ENCODE measurements at regions not wholly inside any gene's neighbourhood (a gene's known extent, or its start where the extent isn't known, plus 50 kb on each side); places are given as distances from the start of the nearest gene placed in this dataset.

GRCh38 chr5:113917997-113918396 is 404.5 kb downstream of the YTHDC2 start:
- DNase-seq, result no peak

DNA sequence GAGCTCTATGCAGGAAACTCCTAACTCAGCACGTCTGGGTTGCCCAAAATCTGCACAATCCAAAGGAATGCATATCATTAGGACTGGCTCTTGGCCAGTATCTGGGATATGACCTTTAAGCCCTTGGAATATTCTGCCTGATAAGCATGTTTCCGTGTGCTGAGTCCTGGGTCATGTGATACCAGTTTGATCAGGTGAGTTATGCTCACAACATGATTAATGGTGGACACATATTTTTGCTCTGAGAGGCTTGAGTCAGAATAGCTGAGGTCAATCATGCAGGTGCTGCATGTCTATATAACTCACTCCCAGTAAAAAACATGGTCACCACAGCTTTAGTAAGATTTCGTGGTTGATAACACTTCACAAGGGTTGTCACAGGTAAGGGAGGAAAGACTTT is 408.8 kb downstream of the YTHDC2 start:
- no peak for DNase-seq

DNA sequence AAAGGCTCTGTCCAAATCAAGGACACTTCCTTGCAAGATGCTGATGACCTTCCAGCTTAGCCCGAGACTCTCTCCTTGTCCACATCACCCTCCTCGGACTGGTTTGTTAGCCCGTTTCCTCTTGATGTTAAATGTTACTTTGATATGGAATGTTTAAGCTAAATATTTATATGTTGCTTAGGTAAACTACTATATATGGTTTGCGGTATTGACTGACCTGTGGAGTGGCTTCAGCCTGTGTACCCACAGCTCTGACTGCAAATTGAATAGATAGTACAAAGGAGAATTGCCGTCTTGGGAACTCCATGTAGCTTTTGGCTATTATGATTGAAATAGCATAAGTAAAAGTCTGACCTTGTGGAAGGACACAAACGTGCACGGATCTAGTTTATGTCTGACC is 422.0 kb downstream of the YTHDC2 start:
- no peak for DNase-seq

DNA sequence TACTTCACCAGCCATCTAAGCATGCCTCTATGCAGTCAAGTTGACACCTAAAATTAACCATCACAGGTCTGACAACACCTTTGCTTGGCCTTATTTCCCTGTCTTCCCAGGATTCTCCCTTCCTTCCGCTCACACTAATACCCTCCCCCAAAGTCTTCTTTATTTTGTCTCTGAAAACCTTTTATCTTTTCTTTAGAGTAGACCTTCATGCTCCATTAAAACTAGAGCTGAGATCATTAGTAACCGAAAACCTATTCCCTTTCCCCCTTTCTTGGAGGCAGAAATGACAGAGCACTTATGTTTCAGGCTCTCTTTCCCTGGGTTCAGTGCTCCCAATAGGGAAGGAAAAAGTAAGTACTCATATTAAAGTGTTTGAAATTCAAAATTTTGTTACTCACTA is 423.8 kb downstream of the YTHDC2 start:
- DNase-seq, result no peak

DNA sequence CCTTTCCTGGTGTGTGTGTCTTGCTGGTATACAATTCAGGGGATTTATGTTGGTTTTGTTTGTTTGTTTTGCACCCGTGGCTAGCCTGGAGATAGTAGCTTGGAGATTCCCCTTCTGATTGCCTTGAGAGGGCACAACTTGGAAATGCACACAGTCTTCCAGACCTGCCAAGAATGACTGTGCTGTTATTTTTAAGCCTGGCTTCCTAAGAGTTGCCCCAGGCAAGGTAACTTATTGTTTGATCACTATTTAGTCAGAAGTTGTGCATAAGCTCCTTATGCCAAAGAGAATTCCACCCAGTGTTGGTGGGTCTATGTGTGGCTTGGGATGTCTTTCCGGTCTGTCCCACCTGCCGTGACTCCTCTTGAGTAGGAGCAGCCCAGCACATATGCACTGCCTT is 421.9 kb upstream of the KCNN2 start:
- DNase-seq, result no peak

- DNase-seq, result no peak
Observed at GRCh38 chr5:113950186-113950585, 411.7 kb upstream of the KCNN2 start.

DNA sequence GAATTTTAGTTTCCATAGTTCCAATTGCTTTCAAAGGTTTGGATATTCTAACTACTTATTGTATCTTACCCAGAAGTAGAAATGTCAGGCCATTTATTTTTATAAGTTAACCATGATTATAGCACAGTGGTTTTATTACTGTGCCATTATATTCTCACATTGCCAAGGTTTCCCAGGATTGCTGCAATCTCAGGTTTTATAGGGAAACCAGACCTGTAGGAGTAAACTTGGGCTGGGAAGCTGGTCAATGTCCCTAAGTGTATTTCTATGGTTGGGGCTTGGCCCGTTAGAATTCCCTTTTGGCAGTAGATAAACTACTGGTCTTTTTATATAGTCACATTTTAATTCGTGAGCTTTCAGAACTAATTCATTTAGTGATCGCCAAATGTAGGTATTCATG is 396.6 kb upstream of the KCNN2 start:
- no peak for DNase-seq

- DNase-seq, result no peak
Observed at GRCh38 chr5:113969901-113970300, 392.0 kb upstream of the KCNN2 start.

DNA sequence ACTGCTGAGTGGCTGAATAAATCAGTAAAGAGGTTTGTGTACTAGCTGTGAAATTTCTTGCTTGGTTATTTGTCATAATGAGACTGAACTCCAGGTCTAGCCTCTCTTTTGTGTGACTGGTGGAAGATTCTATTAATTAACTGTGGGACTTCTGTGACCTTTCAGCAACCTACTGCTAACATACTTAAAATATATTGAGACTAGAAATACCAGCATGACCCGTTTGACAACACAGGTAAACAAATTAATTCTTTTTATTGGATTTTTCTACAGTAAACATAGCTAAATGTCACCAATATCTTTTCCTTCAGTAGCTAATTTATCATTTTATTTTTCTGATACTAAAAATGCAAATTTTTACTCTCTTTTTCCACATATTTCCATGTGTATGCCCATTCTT is 390.4 kb upstream of the KCNN2 start:
- DNase-seq, result no peak

- no peak for DNase-seq
Observed at GRCh38 chr5:113974976-113975375, 386.9 kb upstream of the KCNN2 start.

DNA sequence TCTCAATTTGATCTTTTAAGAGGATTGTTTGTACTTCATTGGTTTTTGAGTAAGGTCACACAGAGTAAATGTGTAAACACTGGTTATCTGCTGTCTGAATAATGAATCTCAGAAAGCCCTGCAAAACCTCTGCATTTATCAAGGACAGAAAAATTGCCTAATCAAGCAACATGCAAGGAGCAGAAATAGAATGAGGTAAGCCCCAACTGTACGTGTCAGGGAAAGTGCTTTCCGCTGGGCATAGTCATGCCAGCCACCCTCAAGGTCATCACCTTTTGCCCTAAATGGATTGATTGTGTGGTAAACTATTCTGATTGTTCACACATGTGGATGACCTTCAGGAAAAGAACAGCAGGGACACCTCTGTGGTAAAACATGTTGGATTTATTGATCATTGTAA is 376.9 kb upstream of the KCNN2 start:
- no peak for DNase-seq

- no peak for DNase-seq
Observed at GRCh38 chr5:113985505-113985904, 376.4 kb upstream of the KCNN2 start.

GRCh38 chr5:113989278-113989912 is 372.5 kb upstream of the KCNN2 start:
- no peak for DNase-seq

DNA sequence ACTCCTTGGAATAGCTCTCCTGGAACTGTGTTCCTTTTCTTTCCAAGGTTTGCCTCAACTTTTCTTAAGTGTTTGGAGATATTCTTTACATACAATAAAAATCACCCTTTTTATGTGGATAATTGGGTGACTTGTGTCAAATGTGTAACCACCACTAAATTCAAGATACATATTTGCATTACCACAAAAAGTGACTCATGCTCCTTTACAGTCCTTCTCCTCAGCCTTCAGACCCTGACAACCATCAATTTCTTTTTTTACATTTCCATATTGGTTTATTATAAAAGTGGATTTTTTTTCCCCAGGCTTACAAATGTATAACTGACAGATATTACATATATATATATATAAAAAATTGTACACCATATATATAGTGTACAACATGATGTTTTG is 372.0 kb upstream of the KCNN2 start:
- DNase-seq, result no peak

- DNase-seq, result no peak
Observed at GRCh38 chr5:114001076-114001475, 360.8 kb upstream of the KCNN2 start.

DNA sequence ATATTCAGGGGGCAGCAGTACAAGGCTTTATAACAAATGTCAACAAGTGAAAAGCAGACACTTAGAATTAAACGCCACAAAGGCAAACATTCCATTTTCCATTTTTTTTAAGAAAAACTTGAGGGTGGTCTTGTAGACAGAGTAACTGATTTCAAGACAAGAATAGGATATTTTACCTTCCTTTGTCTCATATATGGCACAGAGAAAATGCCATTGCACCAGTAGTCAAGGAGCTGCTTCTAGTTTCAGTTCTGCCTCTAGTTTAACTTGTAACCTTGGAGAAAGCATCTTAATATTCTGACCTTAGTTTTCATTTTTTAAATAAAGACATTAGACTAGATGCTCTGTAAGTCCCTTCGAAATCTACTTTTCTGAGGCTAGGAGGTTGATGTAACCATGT is 355.3 kb upstream of the KCNN2 start:
- DNase-seq, result no peak

GRCh38 chr5:114007678-114008077 is 354.2 kb upstream of the KCNN2 start:
- DNase-seq, result no peak

GRCh38 chr5:114010362-114010761 is 351.5 kb upstream of the KCNN2 start:
- peak; percentile 74 for DNase-seq

GRCh38 chr5:114018186-114018585 is 343.7 kb upstream of the KCNN2 start:
- no peak for DNase-seq

DNA sequence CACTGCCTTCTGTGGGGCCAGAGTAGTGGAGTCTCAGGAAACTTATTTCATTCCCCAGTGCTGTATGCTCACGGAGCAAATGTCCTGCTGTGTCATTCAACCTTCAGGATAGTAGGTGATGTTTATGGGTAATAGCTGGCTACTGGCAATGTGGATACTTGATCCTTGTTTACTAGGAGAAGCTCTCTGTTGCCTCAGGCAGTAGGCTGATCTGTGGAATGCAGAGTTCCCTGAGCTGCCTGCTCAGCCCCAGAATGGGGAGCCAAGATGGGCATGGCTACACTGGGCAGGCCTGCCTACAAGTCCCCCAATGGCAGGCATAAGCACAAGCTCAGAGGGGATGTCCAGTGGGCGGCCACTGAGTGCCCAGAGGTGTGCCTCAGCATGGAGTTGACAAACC is 323.1 kb upstream of the KCNN2 start:
- DNase-seq, result no peak

DNA sequence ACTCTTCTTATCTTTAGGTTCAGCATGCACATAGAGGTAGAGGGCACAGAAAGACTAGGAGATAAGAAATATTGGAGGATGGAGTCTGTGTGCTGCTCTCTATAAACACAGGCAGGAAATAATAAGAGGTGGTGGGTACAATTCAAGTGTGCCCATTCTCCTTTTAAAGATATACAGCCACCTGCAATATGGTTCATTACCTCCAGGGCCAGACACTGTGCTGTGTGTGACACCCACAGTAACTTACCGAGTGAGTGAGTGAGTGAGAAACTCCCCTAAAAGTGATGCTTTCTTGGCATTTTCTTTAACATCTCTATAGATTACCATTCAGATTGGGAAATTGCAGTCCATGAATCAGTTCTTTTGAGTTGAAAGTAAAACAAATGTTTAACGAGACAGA is 311.8 kb upstream of the KCNN2 start:
- DNase-seq, result no peak

GRCh38 chr5:114053372-114053771 is 308.5 kb upstream of the KCNN2 start:
- no peak for DNase-seq

GRCh38 chr5:114054594-114054993 is 307.3 kb upstream of the KCNN2 start:
- no peak for DNase-seq

- DNase-seq, result peak; percentile 17
Observed at GRCh38 chr5:114055318-114056184, 306.3 kb upstream of the KCNN2 start.

GRCh38 chr5:114056185-114056538 is 305.7 kb upstream of the KCNN2 start:
- DNase-seq, result no peak
